ENCODE measurements at regions not wholly inside any gene's neighbourhood (a gene's known extent, or its start where the extent isn't known, plus 50 kb on each side); places are given as distances from the start of the nearest gene placed in this dataset.

DNA sequence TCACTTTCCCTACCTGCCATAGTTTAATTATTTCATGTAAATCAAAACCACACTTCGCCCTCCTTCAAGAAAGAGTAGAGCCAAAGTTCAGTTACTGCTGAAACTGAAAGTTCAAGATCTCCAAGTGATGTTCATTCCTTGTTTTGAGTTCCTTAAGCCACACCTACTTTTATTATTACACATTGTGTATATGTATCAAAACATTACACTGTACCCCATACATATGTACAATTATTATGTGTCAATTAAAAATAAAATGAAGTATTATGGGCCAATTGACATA is 892.3 kb upstream of the NDST4 start:
- Histone ChIP-seq H3K27me3 (ENCODE audit: control insufficient read depth, insufficient read depth, low read length) (no peaks in the 10 kb centered on the region), H4K20me1 (ENCODE audit: control insufficient read depth, extremely low read depth, insufficient read depth, low read length) (no peaks in the 10 kb centered on the region), H3K4me2 (ENCODE audit: extremely low read depth, insufficient read depth, low read length) (no peak overlapping the region), H3K9me3 (ENCODE audit: control insufficient read depth, insufficient read depth, low read depth, low read length) (no peaks in the 10 kb centered on the region), H3K27ac (ENCODE audit: insufficient read depth, low read length) (no peak overlapping the region), H3K9ac (ENCODE audit: insufficient read depth, low read length) (no peak overlapping the region), H3K4me1 (ENCODE audit: control insufficient read depth, extremely low read depth, insufficient read depth, low read length) (no peaks in the 10 kb centered on the region), H2AFZ (ENCODE audit: low read length) (no peak overlapping the region), H3K36me3 (ENCODE audit: control insufficient read depth, insufficient read depth, low read length) (no peaks in the 10 kb centered on the region), H3K79me2 (ENCODE audit: control insufficient read depth, insufficient read depth, low read length) (no peaks in the 10 kb centered on the region), H3K4me3 (replicated peaks in 1 of 4; ENCODE audit: control extremely low read depth in 1 of 4, insufficient read depth in 1 of 4, low read depth in 3 of 4, low read length in 4 of 4) (no peak overlapping the region)
- TF ChIP-seq, protein P1, sequence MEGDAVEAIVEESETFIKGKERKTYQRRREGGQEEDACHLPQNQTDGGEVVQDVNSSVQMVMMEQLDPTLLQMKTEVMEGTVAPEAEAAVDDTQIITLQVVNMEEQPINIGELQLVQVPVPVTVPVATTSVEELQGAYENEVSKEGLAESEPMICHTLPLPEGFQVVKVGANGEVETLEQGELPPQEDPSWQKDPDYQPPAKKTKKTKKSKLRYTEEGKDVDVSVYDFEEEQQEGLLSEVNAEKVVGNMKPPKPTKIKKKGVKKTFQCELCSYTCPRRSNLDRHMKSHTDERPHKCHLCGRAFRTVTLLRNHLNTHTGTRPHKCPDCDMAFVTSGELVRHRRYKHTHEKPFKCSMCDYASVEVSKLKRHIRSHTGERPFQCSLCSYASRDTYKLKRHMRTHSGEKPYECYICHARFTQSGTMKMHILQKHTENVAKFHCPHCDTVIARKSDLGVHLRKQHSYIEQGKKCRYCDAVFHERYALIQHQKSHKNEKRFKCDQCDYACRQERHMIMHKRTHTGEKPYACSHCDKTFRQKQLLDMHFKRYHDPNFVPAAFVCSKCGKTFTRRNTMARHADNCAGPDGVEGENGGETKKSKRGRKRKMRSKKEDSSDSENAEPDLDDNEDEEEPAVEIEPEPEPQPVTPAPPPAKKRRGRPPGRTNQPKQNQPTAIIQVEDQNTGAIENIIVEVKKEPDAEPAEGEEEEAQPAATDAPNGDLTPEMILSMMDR (conservative IDR thresholded peaks at IDR 0.05 in 1 of 2, IDR thresholded peaks at IDR 0.05 in 1 of 2; ENCODE audit: low read depth in 1 of 2, low read length in 2 of 2): no peak
- no peak for TF ChIP-seq EZH2 (IDR thresholded peaks at IDR 0.05; ENCODE audit: low read length, missing control alignments)
- DNase-seq (ENCODE audit: low read depth in 2 of 2): no peak

DNA sequence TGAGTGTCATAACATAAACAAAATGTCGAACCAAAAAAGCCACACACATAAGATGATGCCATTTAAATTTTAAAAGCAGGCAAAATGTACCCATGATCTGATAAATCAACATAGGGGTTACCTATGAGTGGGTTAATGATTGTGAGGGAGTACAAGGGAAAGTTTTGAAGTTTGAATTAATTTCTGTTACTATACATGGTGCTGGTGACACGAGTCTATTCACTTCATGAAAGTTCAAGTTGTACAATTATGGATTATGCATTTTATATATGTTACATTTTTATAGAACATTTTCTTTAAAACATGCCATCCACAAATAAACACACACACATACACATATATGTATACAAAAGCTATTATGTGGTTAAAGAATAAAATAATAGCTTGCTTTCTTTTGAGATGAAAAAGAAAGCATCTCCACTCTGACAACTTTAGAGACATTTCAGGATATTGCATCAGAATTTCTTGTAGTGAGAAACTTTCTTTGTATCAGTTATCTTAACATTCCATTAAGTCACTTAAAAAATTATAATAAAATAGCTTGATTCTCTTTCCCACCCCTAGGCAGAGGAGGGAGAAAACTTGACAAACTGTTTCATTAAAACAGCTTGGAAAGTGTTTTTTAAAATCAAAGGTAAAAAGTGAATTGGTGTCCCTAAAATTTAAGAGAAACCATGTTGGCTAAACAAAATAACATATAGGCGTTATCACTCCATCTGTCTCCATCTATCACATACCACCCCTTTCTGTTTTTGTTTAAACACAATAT is 891.8 kb upstream of the NDST4 start:
- TF ChIP-seq EZH2 (IDR thresholded peaks at IDR 0.05; ENCODE audit: low read length, missing control alignments): no peak
- TF ChIP-seq, protein P1 (conservative IDR thresholded peaks at IDR 0.05 in 1 of 2, IDR thresholded peaks at IDR 0.05 in 1 of 2; ENCODE audit: low read depth in 1 of 2, low read length in 2 of 2): no peak
- Histone ChIP-seq H3K9ac (ENCODE audit: insufficient read depth, low read length) (no peak overlapping the region), H3K27ac (ENCODE audit: insufficient read depth, low read length) (no peak overlapping the region), H3K27me3 (ENCODE audit: control insufficient read depth, insufficient read depth, low read length) (no peaks in the 10 kb centered on the region), H4K20me1 (ENCODE audit: control insufficient read depth, extremely low read depth, insufficient read depth, low read length) (no peaks in the 10 kb centered on the region), H3K4me3 (replicated peaks in 1 of 4; ENCODE audit: control extremely low read depth in 1 of 4, insufficient read depth in 1 of 4, low read depth in 3 of 4, low read length in 4 of 4) (no peak overlapping the region), H3K4me1 (ENCODE audit: control insufficient read depth, extremely low read depth, insufficient read depth, low read length) (no peaks in the 10 kb centered on the region), H3K79me2 (ENCODE audit: control insufficient read depth, insufficient read depth, low read length) (no peaks in the 10 kb centered on the region), H3K9me3 (ENCODE audit: control insufficient read depth, insufficient read depth, low read depth, low read length) (no peaks in the 10 kb centered on the region), H2AFZ (ENCODE audit: low read length) (no peak overlapping the region), H3K4me2 (ENCODE audit: extremely low read depth, insufficient read depth, low read length) (no peak overlapping the region), H3K36me3 (ENCODE audit: control insufficient read depth, insufficient read depth, low read length) (no peaks in the 10 kb centered on the region)
- peak in 1 of 2 donors; percentile 3 for DNase-seq (ENCODE audit: low read depth in 2 of 2)

DNA sequence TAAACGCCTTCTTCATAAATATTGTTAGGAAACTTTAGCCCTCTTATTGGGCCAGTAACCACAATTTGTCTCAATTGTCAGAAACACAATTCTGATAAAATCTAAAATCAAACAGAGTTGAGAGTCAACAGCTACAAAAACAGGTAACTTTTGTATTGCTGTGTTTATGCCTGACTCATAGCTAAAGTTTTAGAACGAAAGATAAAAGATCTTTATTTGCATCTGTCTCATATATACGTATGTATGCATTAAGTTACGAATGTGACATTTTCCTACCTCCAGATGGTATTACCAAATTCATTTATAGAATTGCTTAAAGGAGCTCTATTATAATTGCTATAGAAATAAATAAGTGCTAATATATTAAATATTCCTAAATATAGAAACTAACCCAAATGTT is 887.9 kb upstream of the NDST4 start:
- no peak overlapping the region for H3K9ac ChIP-seq (ENCODE audit: insufficient read depth, low read length)
- no peak overlapping the region for H3K27ac ChIP-seq (ENCODE audit: insufficient read depth, low read length)
- no peak overlapping the region for H3K4me3 ChIP-seq (replicated peaks in 1 of 4; ENCODE audit: control extremely low read depth in 1 of 4, insufficient read depth in 1 of 4, low read depth in 3 of 4, low read length in 4 of 4)
- no peak for DNase-seq (ENCODE audit: low read depth in 2 of 2)
- H3K27me3 ChIP-seq (ENCODE audit: control insufficient read depth, insufficient read depth, low read length): no peaks in the 10 kb centered on the region
- no peaks in the 10 kb centered on the region for H4K20me1 ChIP-seq (ENCODE audit: control insufficient read depth, extremely low read depth, insufficient read depth, low read length)
- no peaks in the 10 kb centered on the region for H3K4me1 ChIP-seq (ENCODE audit: control insufficient read depth, extremely low read depth, insufficient read depth, low read length)
- no peaks in the 10 kb centered on the region for H3K79me2 ChIP-seq (ENCODE audit: control insufficient read depth, insufficient read depth, low read length)
- TF ChIP-seq, protein P1 (conservative IDR thresholded peaks at IDR 0.05 in 1 of 2, IDR thresholded peaks at IDR 0.05 in 1 of 2; ENCODE audit: low read depth in 1 of 2, low read length in 2 of 2): no peak
- no peak for TF ChIP-seq EZH2 (IDR thresholded peaks at IDR 0.05; ENCODE audit: low read length, missing control alignments)
- no peaks in the 10 kb centered on the region for H3K36me3 ChIP-seq (ENCODE audit: control insufficient read depth, insufficient read depth, low read length)
- H3K4me2 ChIP-seq (ENCODE audit: extremely low read depth, insufficient read depth, low read length): no peak overlapping the region
- H3K9me3 ChIP-seq (ENCODE audit: control insufficient read depth, insufficient read depth, low read depth, low read length): no peaks in the 10 kb centered on the region
- no peak overlapping the region for H2AFZ ChIP-seq (ENCODE audit: low read length)
